Activated CD8-positive, alpha-beta memory T cell treated with anti-CD3 and anti-CD28 coated beads for 24 hours (primary cell): ENCODE measurements at regions not wholly inside any gene's neighbourhood (a gene's known extent, or its start where the extent isn't known, plus 50 kb on each side); places are given as distances from the start of the nearest gene placed in this dataset.

Experiments used
- DNase-seq: peaks from one replicate; pipeline ENCODE4 v3.0.0-alpha.2; 2020

- DNase-seq: no peak
Measured at GRCh38 chr12:4133636-4134447, 139.7 kb upstream of the CCND2 start.

GRCh38 chr12:4133029-4133428 is 140.5 kb upstream of the CCND2 start:
- no peak for DNase-seq

- peak; percentile 46 for DNase-seq
Measured at GRCh38 chr12:4121506-4122020, 152.0 kb upstream of the CCND2 start.

- DNase-seq: peak; percentile 56
Measured at GRCh38 chr12:4120316-4120917, 153.1 kb upstream of the CCND2 start.

- DNase-seq: peak; percentile 71
Measured at GRCh38 chr12:4119157-4119761, 154.3 kb upstream of the CCND2 start.

GRCh38 chr12:4118601-4119156 is 154.9 kb upstream of the CCND2 start:
- peak; percentile 72 for DNase-seq

- peak; percentile 61 for DNase-seq
Measured at GRCh38 chr12:4118017-4118510, 155.5 kb upstream of the CCND2 start.

- peak; percentile 54 for DNase-seq
Measured at GRCh38 chr12:4117386-4118016, 156.1 kb upstream of the CCND2 start.

GRCh38 chr12:4116251-4117111 is 157.1 kb upstream of the CCND2 start:
- peak; percentile 55 for DNase-seq

GRCh38 chr12:4115570-4115969 is 158.0 kb upstream of the CCND2 start:
- DNase-seq: peak; percentile 59

- DNase-seq: peak; percentile 65
Measured at GRCh38 chr12:4114986-4115385, 158.6 kb upstream of the CCND2 start.

GRCh38 chr12:4112734-4113325 is 160.7 kb upstream of the CCND2 start:
- peak; percentile 45 for DNase-seq

GRCh38 chr12:4112290-4112689 is 161.3 kb upstream of the CCND2 start:
- DNase-seq: peak; percentile 49

GRCh38 chr12:4111010-4111409 is 162.6 kb upstream of the CCND2 start:
- no peak for DNase-seq

GRCh38 chr12:4109826-4110225 is 163.7 kb upstream of the CCND2 start:
- no peak for DNase-seq

- peak; percentile 50 for DNase-seq
Measured at GRCh38 chr12:4108803-4109345, 164.7 kb upstream of the CCND2 start.

- DNase-seq: peak; percentile 59
Measured at GRCh38 chr12:4107911-4108697, 165.5 kb upstream of the CCND2 start.

- peak; percentile 77 for DNase-seq
Measured at GRCh38 chr12:4107436-4107878, 166.1 kb upstream of the CCND2 start.

- no peak for DNase-seq
Measured at GRCh38 chr12:4106621-4107020, 166.9 kb upstream of the CCND2 start.

GRCh38 chr12:4104722-4105244 is 168.8 kb upstream of the CCND2 start:
- no peak for DNase-seq
